ENCODE measurements at regions not wholly inside any gene's neighbourhood (a gene's known extent, or its start where the extent isn't known, plus 50 kb on each side); places are given as distances from the start of the nearest gene placed in this dataset.

GRCh38 chr5:90020575-90021538 is 388.7 kb downstream of the CETN3 start:
- no peak for FAIRE-seq
- peak overlapping the region in 1 of 3 donors; percentile 6 for H3K4me3 ChIP-seq (ENCODE audit: low read length in 3 of 3)
- no peaks in the 10 kb centered on the region for H3K27me3 ChIP-seq (ENCODE audit: control insufficient read depth, insufficient read depth, low read length)
- H3K27ac ChIP-seq (ENCODE audit: low read depth in 2 of 2, low read length in 2 of 2) = no peak overlapping the region
- DNase-seq = peak in 1 of 5 donors; percentile 7
- no peaks in the 10 kb centered on the region for H3K4me1 ChIP-seq (ENCODE audit: control insufficient read depth in 2 of 3, insufficient read depth in 2 of 3, low read depth in 1 of 3, low read length in 3 of 3)
- no peaks in the 10 kb centered on the region for H3K36me3 ChIP-seq (ENCODE audit: control insufficient read depth in 2 of 3, insufficient read depth in 3 of 3, low read length in 3 of 3)
- H3K9ac ChIP-seq (ENCODE audit: low read length in 3 of 3) = no peak overlapping the region
- H3K9me3 ChIP-seq (ENCODE audit: control insufficient read depth in 2 of 3, insufficient read depth in 1 of 3, low read length in 3 of 3) = no peaks in the 10 kb centered on the region
- intact Hi-C loops (cut with DNase I) = no loop called here
- no peak for TF ChIP-seq CTCF (IDR thresholded peaks at IDR 0.05; ENCODE audit: borderline replicate concordance, extremely low read depth, insufficient read depth)

- no peak overlapping the region for H3K9ac ChIP-seq (ENCODE audit: low read length in 3 of 3)
- intact Hi-C loops (cut with DNase I) = no loop called here
- no peaks in the 10 kb centered on the region for H3K9me3 ChIP-seq (ENCODE audit: control insufficient read depth in 2 of 3, insufficient read depth in 1 of 3, low read length in 3 of 3)
- FAIRE-seq (no peak), DNase-seq (no peak)
- no peak overlapping the region for H3K27ac ChIP-seq (ENCODE audit: low read depth in 2 of 2, low read length in 2 of 2)
- no peaks in the 10 kb centered on the region for H3K27me3 ChIP-seq (ENCODE audit: control insufficient read depth, insufficient read depth, low read length)
- no peak overlapping the region for H3K4me3 ChIP-seq (ENCODE audit: low read length in 3 of 3)
- no peaks in the 10 kb centered on the region for H3K4me1 ChIP-seq (ENCODE audit: control insufficient read depth in 2 of 3, insufficient read depth in 2 of 3, low read depth in 1 of 3, low read length in 3 of 3)
- TF ChIP-seq CTCF (IDR thresholded peaks at IDR 0.05; ENCODE audit: borderline replicate concordance, extremely low read depth, insufficient read depth) = no peak
- H3K36me3 ChIP-seq (ENCODE audit: control insufficient read depth in 2 of 3, insufficient read depth in 3 of 3, low read length in 3 of 3) = no peaks in the 10 kb centered on the region
Measured at GRCh38 chr5:90017239-90017638, 392.3 kb downstream of the CETN3 start.

GRCh38 chr5:90015584-90016018 is 394.0 kb downstream of the CETN3 start:
- H3K9ac ChIP-seq (ENCODE audit: low read length in 3 of 3) = no peak overlapping the region
- no peak for TF ChIP-seq CTCF (IDR thresholded peaks at IDR 0.05; ENCODE audit: borderline replicate concordance, extremely low read depth, insufficient read depth)
- no peaks in the 10 kb centered on the region for H3K27me3 ChIP-seq (ENCODE audit: control insufficient read depth, insufficient read depth, low read length)
- no peak for FAIRE-seq
- H3K27ac ChIP-seq (ENCODE audit: low read depth in 2 of 2, low read length in 2 of 2) = no peak overlapping the region
- intact Hi-C loops (cut with DNase I) = no loop called here
- no peak for DNase-seq
- no peaks in the 10 kb centered on the region for H3K4me1 ChIP-seq (ENCODE audit: control insufficient read depth in 2 of 3, insufficient read depth in 2 of 3, low read depth in 1 of 3, low read length in 3 of 3)
- H3K4me3 ChIP-seq (ENCODE audit: low read length in 3 of 3) = no peak overlapping the region
- H3K9me3 ChIP-seq (ENCODE audit: control insufficient read depth in 2 of 3, insufficient read depth in 1 of 3, low read length in 3 of 3) = no peaks in the 10 kb centered on the region
- H3K36me3 ChIP-seq (ENCODE audit: control insufficient read depth in 2 of 3, insufficient read depth in 3 of 3, low read length in 3 of 3) = no peaks in the 10 kb centered on the region
